Ascending aorta (tissue), 2 donors: ENCODE measurements at regions not wholly inside any gene's neighbourhood (a gene's known extent, or its start where the extent isn't known, plus 50 kb on each side); places are given as distances from the start of the nearest gene placed in this dataset.

Source experiments
- DNase-seq, 2 donors: peaks; one replicate each; pipeline ENCODE4 v3.0.0-alpha.2; 2019; ENCODE audit warnings: low spot score in 2 of 2
- H3K27ac ChIP-seq, 2 donors: fragments of 200-600 bp; sonication (generic); one replicate each; pipeline ENCODE4 v1.5.1; 2016 to 2017; ENCODE audit warnings: mild to moderate bottlenecking in 1 of 2
- H3K27me3 ChIP-seq: fragments of 200-600 bp; sonication (generic); one replicate; pipeline ENCODE4 v1.5.1; 2017
- H3K36me3 ChIP-seq, 2 donors: fragments of 200-600 bp; sonication (generic); one replicate each; pipeline ENCODE4 v1.5.1; 2016
- H3K4me1 ChIP-seq, 2 donors: fragments of 200-600 bp; sonication (generic); one replicate each; pipeline ENCODE4 v1.5.1; 2016 to 2017; ENCODE audit warnings: mild to moderate bottlenecking in 1 of 2
- H3K4me3 ChIP-seq, 2 donors: fragments of 200-600 bp; sonication (generic); one replicate each; pipeline ENCODE4 v1.5.1; 2016 to 2017; ENCODE audit warnings: mild to moderate bottlenecking in 1 of 2
- H3K9me3 ChIP-seq, 2 donors: fragments of 200-600 bp; sonication (generic); one replicate each; pipeline ENCODE4 v1.5.1; 2016
- intact Hi-C: fragments of 100-400 bp; cut with DNase I; formaldehyde crosslinking; loops from one replicate; pipeline ENCODE4 v1.15.1; 2023
- TF ChIP-seq, protein P1 (sequence below), 3 experiments: fragments of 200-600 bp in 2 of 3; fragments of 450-650 bp in 1 of 3; sonication (generic) in 2 of 3; IDR thresholded peaks; one replicate each; pipeline ENCODE4 v1.5.1; 2016 to 2019; ENCODE audit warnings: antibody characterized with exemption in 3 of 3, mild to moderate bottlenecking in 1 of 3, moderate library complexity in 1 of 3

DNA sequence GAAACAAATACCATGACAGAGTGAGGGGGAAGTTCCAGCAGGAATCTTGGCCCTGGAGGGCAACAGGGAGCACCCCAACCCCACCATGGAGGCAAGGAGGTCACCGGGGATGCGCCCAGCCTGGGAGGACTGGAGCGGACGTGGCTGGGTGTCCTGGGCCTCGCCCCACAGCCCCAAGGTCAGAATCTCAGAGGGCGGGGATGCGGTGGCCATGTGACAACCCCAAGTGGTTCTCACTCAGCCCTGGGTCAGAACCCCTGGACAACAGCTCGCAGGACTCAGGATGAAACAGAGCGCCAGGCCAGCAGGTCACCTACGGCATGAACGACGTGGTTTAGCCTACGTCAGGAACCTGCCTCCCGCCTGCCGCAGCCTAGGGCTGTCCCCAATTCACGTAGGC, 64.0 kb upstream of the ZNF354A start:
- no peaks in the 10 kb centered on the region for H3K9me3 ChIP-seq
- no peaks in the 10 kb centered on the region for H3K4me1 ChIP-seq
- no peaks in the 10 kb centered on the region for H3K36me3 ChIP-seq
- no peak overlapping the region for H3K27ac ChIP-seq
- TF ChIP-seq, protein P1, sequence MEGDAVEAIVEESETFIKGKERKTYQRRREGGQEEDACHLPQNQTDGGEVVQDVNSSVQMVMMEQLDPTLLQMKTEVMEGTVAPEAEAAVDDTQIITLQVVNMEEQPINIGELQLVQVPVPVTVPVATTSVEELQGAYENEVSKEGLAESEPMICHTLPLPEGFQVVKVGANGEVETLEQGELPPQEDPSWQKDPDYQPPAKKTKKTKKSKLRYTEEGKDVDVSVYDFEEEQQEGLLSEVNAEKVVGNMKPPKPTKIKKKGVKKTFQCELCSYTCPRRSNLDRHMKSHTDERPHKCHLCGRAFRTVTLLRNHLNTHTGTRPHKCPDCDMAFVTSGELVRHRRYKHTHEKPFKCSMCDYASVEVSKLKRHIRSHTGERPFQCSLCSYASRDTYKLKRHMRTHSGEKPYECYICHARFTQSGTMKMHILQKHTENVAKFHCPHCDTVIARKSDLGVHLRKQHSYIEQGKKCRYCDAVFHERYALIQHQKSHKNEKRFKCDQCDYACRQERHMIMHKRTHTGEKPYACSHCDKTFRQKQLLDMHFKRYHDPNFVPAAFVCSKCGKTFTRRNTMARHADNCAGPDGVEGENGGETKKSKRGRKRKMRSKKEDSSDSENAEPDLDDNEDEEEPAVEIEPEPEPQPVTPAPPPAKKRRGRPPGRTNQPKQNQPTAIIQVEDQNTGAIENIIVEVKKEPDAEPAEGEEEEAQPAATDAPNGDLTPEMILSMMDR (IDR thresholded peaks at IDR 0.05): no peak
- DNase-seq: no peak
- no peak overlapping the region for H3K4me3 ChIP-seq
- no peaks in the 10 kb centered on the region for H3K27me3 ChIP-seq
- intact Hi-C loops: no loop called here

DNA sequence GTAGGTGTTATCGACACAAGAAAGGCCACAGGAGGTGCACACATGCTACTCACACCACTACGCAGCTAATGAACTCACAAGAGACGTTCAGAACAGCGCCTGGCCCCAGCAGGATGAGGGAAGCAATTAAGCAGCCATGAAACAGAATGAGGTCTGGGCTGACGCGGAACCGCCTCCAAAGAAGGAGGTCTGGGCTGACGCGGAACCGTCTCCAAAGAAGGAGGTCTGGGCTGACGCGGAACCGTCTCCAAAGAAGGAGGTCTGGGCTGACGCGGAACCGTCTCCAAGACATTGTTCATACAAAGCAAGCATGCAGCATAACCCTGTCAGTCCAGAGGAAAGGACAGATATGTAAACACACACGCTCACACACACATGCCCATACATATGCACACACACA, 63.2 kb upstream of the ZNF354A start:
- DNase-seq: no peak
- TF ChIP-seq, protein P1 (IDR thresholded peaks at IDR 0.05): no peak
- intact Hi-C loops: no loop called here
- Histone ChIP-seq H3K27ac (no peak overlapping the region), H3K27me3 (no peaks in the 10 kb centered on the region), H3K4me1 (no peaks in the 10 kb centered on the region), H3K9me3 (no peaks in the 10 kb centered on the region), H3K36me3 (no peaks in the 10 kb centered on the region), H3K4me3 (no peak overlapping the region)

DNA sequence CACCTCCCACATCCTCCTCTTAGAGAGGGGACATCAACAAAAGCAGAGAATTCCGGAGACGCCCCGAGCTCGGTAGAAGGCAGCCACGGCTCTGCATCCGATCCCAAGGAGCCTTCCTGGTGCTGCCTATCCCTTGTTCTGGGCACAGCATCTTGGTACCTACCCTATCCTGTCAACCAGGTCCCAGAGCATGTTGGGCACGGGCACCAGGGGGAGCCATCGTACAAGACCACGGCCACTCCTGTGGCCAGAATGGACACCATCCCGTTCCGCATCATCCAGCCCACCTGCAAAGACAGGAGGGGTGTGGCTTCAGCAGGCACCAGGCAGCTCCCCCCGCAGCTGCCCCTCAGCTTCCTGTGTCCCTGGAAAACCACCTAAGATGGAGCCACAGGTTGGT, 62.7 kb upstream of the ZNF354A start:
- Histone ChIP-seq H3K27me3 (no peaks in the 10 kb centered on the region), H3K9me3 (no peaks in the 10 kb centered on the region), H3K4me3 (no peak overlapping the region), H3K27ac (no peak overlapping the region), H3K36me3 (no peaks in the 10 kb centered on the region), H3K4me1 (no peaks in the 10 kb centered on the region)
- intact Hi-C loops: no loop called here
- DNase-seq: no peak
- TF ChIP-seq, protein P1 (IDR thresholded peaks at IDR 0.05): no peak

DNA sequence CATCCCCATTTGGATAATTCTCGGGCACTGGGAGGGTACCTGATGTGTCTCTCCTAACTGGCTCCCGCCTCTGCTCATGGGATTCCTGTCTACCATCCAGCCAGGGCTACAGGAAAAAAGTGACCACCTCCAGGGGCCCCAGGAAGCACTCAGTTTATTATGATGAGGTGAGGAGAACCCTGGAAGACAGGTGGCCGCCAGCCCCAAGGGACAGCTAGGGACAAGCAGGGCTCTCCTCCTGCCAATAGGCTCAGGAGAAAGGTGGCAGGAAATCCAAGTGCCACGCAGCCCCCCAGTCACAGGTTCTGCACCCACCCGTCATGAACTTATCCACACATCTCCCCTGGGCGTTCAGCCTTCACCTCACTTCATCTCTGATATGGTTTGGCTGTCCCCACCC, 61.5 kb upstream of the ZNF354A start:
- no peaks in the 10 kb centered on the region for H3K4me1 ChIP-seq
- no peaks in the 10 kb centered on the region for H3K27me3 ChIP-seq
- H3K27ac ChIP-seq: no peak overlapping the region
- H3K36me3 ChIP-seq: no peaks in the 10 kb centered on the region
- DNase-seq: no peak
- intact Hi-C loops: no loop called here
- H3K4me3 ChIP-seq: no peak overlapping the region
- H3K9me3 ChIP-seq: no peaks in the 10 kb centered on the region
- TF ChIP-seq, protein P1 (IDR thresholded peaks at IDR 0.05): no peak

DNA sequence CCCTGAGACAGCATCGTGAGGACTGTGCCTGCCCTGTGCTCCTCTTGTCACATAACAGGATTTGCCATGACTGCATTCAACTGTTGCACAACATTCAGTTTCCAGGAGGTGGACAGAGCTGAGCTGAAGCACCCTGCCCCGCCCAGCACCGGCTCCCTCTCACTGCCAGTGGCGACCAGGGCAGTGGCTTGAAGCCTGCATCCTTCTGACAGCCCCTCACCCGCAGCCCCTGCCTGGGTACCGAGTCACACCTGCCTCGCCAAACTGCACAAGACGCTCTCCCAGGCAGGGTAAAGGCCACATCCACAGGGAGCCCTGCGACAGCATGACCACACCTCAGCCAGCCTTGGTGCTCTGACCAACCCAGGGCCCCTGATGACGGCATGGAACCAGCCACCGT, 59.9 kb upstream of the ZNF354A start:
- TF ChIP-seq, protein P1 (IDR thresholded peaks at IDR 0.05): no peak
- Histone ChIP-seq H3K9me3 (no peaks in the 10 kb centered on the region), H3K27me3 (no peaks in the 10 kb centered on the region), H3K36me3 (no peaks in the 10 kb centered on the region), H3K27ac (no peak overlapping the region), H3K4me1 (no peaks in the 10 kb centered on the region), H3K4me3 (no peak overlapping the region)
- intact Hi-C loops: no loop called here
- peak in 1 of 2 donors; percentile 54 for DNase-seq

DNA sequence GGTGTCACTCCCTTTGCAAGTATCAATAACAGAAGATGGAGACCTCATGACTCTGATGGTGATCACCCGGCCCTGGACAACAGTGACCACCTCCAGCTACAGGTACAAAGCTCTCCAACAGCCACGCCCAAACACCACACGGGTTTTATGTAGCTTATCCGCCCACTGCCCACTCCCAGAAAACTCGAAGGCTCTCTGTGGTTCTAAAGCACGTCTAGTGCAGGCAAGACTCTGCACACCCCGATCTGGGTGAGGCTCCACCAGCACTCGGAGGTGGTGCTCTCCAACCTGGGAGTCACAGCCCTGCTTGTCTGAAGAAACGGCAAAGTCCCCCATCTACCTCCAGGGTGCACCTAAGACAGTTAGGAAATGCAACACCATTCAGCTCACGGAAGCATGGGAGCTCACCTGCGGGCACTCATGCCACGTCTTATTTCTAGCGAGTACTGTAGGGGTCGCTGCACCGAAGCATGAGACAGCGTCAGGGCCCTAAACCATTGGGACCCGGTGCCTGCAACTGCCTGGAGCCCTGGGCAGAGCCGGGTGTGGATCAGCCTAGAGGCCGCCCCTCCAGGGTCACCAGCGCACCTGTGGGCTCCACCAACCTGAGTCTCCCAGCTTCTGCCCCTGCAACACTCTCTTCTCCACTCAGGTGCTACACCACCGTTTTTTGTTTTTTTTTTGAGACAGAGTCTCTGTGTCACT, 58.1 kb upstream of the ZNF354A start:
- Histone ChIP-seq H3K4me1 (no peaks in the 10 kb centered on the region), H3K4me3 (no peak overlapping the region), H3K9me3 (no peaks in the 10 kb centered on the region), H3K36me3 (no peaks in the 10 kb centered on the region), H3K27ac (no peak overlapping the region), H3K27me3 (no peaks in the 10 kb centered on the region)
- DNase-seq: peak in 1 of 2 donors; percentile 28
- TF ChIP-seq, protein P1 (IDR thresholded peaks at IDR 0.05): no peak
- intact Hi-C loops: no loop called here
